ENCODE measurements at regions not wholly inside any gene's neighbourhood (a gene's known extent, or its start where the extent isn't known, plus 50 kb on each side); places are given as distances from the start of the nearest gene placed in this dataset.

- no peaks in the 10 kb centered on the region for H3K4me1 Mint-ChIP-seq (ENCODE audit: low read depth, unreplicated experiment)
- H3K36me3 ChIP-seq (ENCODE audit: control insufficient read depth, insufficient read depth, low read length) = no peaks in the 10 kb centered on the region
- ChIA-PET POLR2A (no interaction called here), CTCF (no interaction called here)
- H3K36me3 Mint-ChIP-seq (ENCODE audit: insufficient read depth, unreplicated experiment) = no peaks in the 10 kb centered on the region
- H3K27me3 ChIP-seq (replicated peaks; ENCODE audit: control insufficient read depth, insufficient read depth, low read length) = no peaks in the 10 kb centered on the region
- intact Hi-C loops (cut with micrococcal nuclease; ENCODE audit: unreplicated experiment) = no loop called here
- H3K27me3 Mint-ChIP-seq (ENCODE audit: insufficient read depth, unreplicated experiment) = peaks cover 14% of the 10 kb centered on the region
- no peak overlapping the region for H3K27ac Mint-ChIP-seq (ENCODE audit: unreplicated experiment)
- H3K9me3 Mint-ChIP-seq (ENCODE audit: unreplicated experiment) = peaks cover 7% of the 10 kb centered on the region
- no peaks in the 10 kb centered on the region; the same call in 1 of the 2 replicates for H3K9me3 ChIP-seq
- TF ChIP-seq CTCF (IDR thresholded peaks at IDR 0.05; ENCODE audit: insufficient read depth in 1 of 2, low read depth in 1 of 2, low read length in 1 of 2, severe bottlenecking in 1 of 2, unreplicated experiment in 1 of 2) = no peak
- H3K4me1 ChIP-seq = no peaks in the 10 kb centered on the region
- DNase-seq = no peak
- no peak overlapping the region for H3K4me3 Mint-ChIP-seq (ENCODE audit: unreplicated experiment)
- H3K4me3 ChIP-seq (ENCODE audit: low read depth, low read length) = no peak overlapping the region
- no TSS peak for BruUV-seq (replicated peaks)
These were observed 594.4 kb downstream of the QKI start for GRCh38 chr6:164008902-164009301.

GRCh38 chr6:164007881-164008280 is 593.4 kb downstream of the QKI start:
- Mint-ChIP-seq H3K27me3 (ENCODE audit: insufficient read depth, unreplicated experiment) (peaks cover 14% of the 10 kb centered on the region), H3K36me3 (ENCODE audit: insufficient read depth, unreplicated experiment) (no peaks in the 10 kb centered on the region), H3K4me3 (ENCODE audit: unreplicated experiment) (no peak overlapping the region), H3K9me3 (ENCODE audit: unreplicated experiment) (peaks cover 9% of the 10 kb centered on the region), H3K27ac (ENCODE audit: unreplicated experiment) (no peak overlapping the region), H3K4me1 (ENCODE audit: low read depth, unreplicated experiment) (no peaks in the 10 kb centered on the region)
- Histone ChIP-seq H3K9me3 (no peaks in the 10 kb centered on the region; the same call in 1 of the 2 replicates), H3K36me3 (ENCODE audit: control insufficient read depth, insufficient read depth, low read length) (no peaks in the 10 kb centered on the region), H3K27me3 (replicated peaks; ENCODE audit: control insufficient read depth, insufficient read depth, low read length) (no peaks in the 10 kb centered on the region), H3K4me3 (ENCODE audit: low read depth, low read length) (no peak overlapping the region), H3K4me1 (no peaks in the 10 kb centered on the region)
- no TSS peak for BruUV-seq (replicated peaks)
- no peak for TF ChIP-seq CTCF (IDR thresholded peaks at IDR 0.05; ENCODE audit: insufficient read depth in 1 of 2, low read depth in 1 of 2, low read length in 1 of 2, severe bottlenecking in 1 of 2, unreplicated experiment in 1 of 2)
- intact Hi-C loops (cut with micrococcal nuclease; ENCODE audit: unreplicated experiment) = no loop called here
- POLR2A ChIA-PET = no interaction called here
- CTCF ChIA-PET = no interaction called here
- DNase-seq = no peak

- no peak for DNase-seq
- Mint-ChIP-seq H3K27ac (ENCODE audit: unreplicated experiment) (no peak overlapping the region), H3K36me3 (ENCODE audit: insufficient read depth, unreplicated experiment) (no peaks in the 10 kb centered on the region), H3K9me3 (ENCODE audit: unreplicated experiment) (peaks cover 9% of the 10 kb centered on the region), H3K4me1 (ENCODE audit: low read depth, unreplicated experiment) (no peaks in the 10 kb centered on the region), H3K4me3 (ENCODE audit: unreplicated experiment) (no peak overlapping the region), H3K27me3 (ENCODE audit: insufficient read depth, unreplicated experiment) (peaks cover 15% of the 10 kb centered on the region)
- no peaks in the 10 kb centered on the region for H3K36me3 ChIP-seq (ENCODE audit: control insufficient read depth, insufficient read depth, low read length)
- H3K27me3 ChIP-seq (replicated peaks; ENCODE audit: control insufficient read depth, insufficient read depth, low read length) = no peaks in the 10 kb centered on the region
- CTCF ChIA-PET = no interaction called here
- no peaks in the 10 kb centered on the region for H3K4me1 ChIP-seq
- TF ChIP-seq CTCF (IDR thresholded peaks at IDR 0.05; ENCODE audit: insufficient read depth in 1 of 2, low read depth in 1 of 2, low read length in 1 of 2, severe bottlenecking in 1 of 2, unreplicated experiment in 1 of 2) = no peak
- POLR2A ChIA-PET = no interaction called here
- intact Hi-C loops (cut with micrococcal nuclease; ENCODE audit: unreplicated experiment) = no loop called here
- H3K9me3 ChIP-seq = no peaks in the 10 kb centered on the region; the same call in 1 of the 2 replicates
- no peak overlapping the region for H3K4me3 ChIP-seq (ENCODE audit: low read depth, low read length)
- BruUV-seq (replicated peaks) = no TSS peak
These were observed 591.9 kb downstream of the QKI start for GRCh38 chr6:164006459-164006858.

Measured in Caco-2 (cell line).